ENCODE measurements at regions not wholly inside any gene's neighbourhood (a gene's known extent, or its start where the extent isn't known, plus 50 kb on each side); places are given as distances from the start of the nearest gene placed in this dataset.
A peak's percentile ranks its signal among the peaks of the same experiment; 100 is the strongest.
"Not testable (repeated sequence)": the region's sequence is repeated elsewhere in the genome, so short reads cannot be mapped to it uniquely, and the experiment has no call there.

- not testable (repeated sequence) for DNase-seq
These were observed 111.8 kb upstream of the ANKRD30BL start for GRCh38 chr2:132273585-132273984.

GRCh38 chr2:132274000-132274399 is 112.2 kb upstream of the ANKRD30BL start:
- DNase-seq, result no peak

- no peak for DNase-seq
These were observed 113.6 kb upstream of the ANKRD30BL start for GRCh38 chr2:132275396-132275795.

- DNase-seq, result no peak
These were observed 114.8 kb upstream of the ANKRD30BL start for GRCh38 chr2:132276571-132276981.

GRCh38 chr2:132278267-132278666 is 116.5 kb upstream of the ANKRD30BL start:
- no peak for DNase-seq

GRCh38 chr2:132279344-132279743 is 117.6 kb upstream of the ANKRD30BL start:
- DNase-seq, result no peak

GRCh38 chr2:132279930-132280615 is 118.3 kb upstream of the ANKRD30BL start:
- no peak for DNase-seq

GRCh38 chr2:132280912-132281311 is 119.2 kb upstream of the ANKRD30BL start:
- no peak for DNase-seq

GRCh38 chr2:132282104-132282503 is 120.4 kb upstream of the ANKRD30BL start:
- DNase-seq, result not testable (repeated sequence)

- no peak for DNase-seq
These were observed 121.2 kb upstream of the ANKRD30BL start for GRCh38 chr2:132282911-132283310.

GRCh38 chr2:132286289-132286911 is 124.6 kb upstream of the ANKRD30BL start:
- not testable (repeated sequence) for DNase-seq

- not testable (repeated sequence) for DNase-seq
These were observed 126.2 kb upstream of the ANKRD30BL start for GRCh38 chr2:132287910-132288309.

- DNase-seq, result not testable (repeated sequence)
These were observed 127.4 kb upstream of the ANKRD30BL start for GRCh38 chr2:132289138-132289537.

- DNase-seq, result not testable (repeated sequence)
These were observed 126.8 kb upstream of the GPR39 start for GRCh38 chr2:132289812-132290211.

GRCh38 chr2:132300592-132301378 is 115.8 kb upstream of the GPR39 start:
- DNase-seq, result not testable (repeated sequence)

GRCh38 chr2:132304661-132305380 is 111.8 kb upstream of the GPR39 start:
- peak; percentile 0 for DNase-seq

- not testable (repeated sequence) for DNase-seq
These were observed 108.9 kb upstream of the GPR39 start for GRCh38 chr2:132307613-132308198.

- DNase-seq, result not testable (repeated sequence)
These were observed 107.4 kb upstream of the GPR39 start for GRCh38 chr2:132309203-132309602.

GRCh38 chr2:132315546-132315945 is 101.1 kb upstream of the GPR39 start:
- not testable (repeated sequence) for DNase-seq

GRCh38 chr2:132317026-132317680 is 99.5 kb upstream of the GPR39 start:
- DNase-seq, result not testable (repeated sequence)

GRCh38 chr2:132318481-132318880 is 98.1 kb upstream of the GPR39 start:
- DNase-seq, result not testable (repeated sequence)

- not testable (repeated sequence) for DNase-seq
These were observed 92.6 kb upstream of the GPR39 start for GRCh38 chr2:132324005-132324404.

Measured in activated CD4-positive, alpha-beta T cell treated with anti-CD3 and anti-CD28 coated beads, Interleukin-10, Interleukin-2, amounts not matched to agents 100 ng/mL and 50 ng/mL, durations not matched to agents 16 hours and 8 hours (primary cell).